Kidney (tissue), 13 donors: ENCODE measurements at regions not wholly inside any gene's neighbourhood (a gene's known extent, or its start where the extent isn't known, plus 50 kb on each side); places are given as distances from the start of the nearest gene placed in this dataset.
A peak's percentile ranks its signal among the peaks of the same experiment; 100 is the strongest.

Experiments used
- DNase-seq, 5 donors: peaks; one replicate each; pipeline ENCODE4 v3.0.0-alpha.2; 2013 to 2020
- FAIRE-seq: peaks from 2 replicates; lab custom pipeline; 2012; peaks lifted over from hg19 to GRCh38; lab: Jason Lieb, UNC
- H3K27ac ChIP-seq, 2 donors: one replicate each; pipeline ENCODE4 v1.7.0; 2013; ENCODE audit warnings: low read depth in 2 of 2, low read length in 2 of 2, inconsistent platforms in 1 of 2
- H3K27me3 ChIP-seq: one replicate; pipeline ENCODE4 v1.7.1; 2013; ENCODE audit warnings: low read length, inconsistent platforms; ENCODE audit not compliant: control insufficient read depth, insufficient read depth
- H3K36me3 ChIP-seq, 3 donors: one replicate each; pipeline versions ENCODE4 v1.7.0 to v1.7.1; 2013; ENCODE audit warnings: low read length in 3 of 3, control low read depth in 1 of 3, inconsistent platforms in 1 of 3; ENCODE audit not compliant: insufficient read depth in 3 of 3, control insufficient read depth in 2 of 3
- H3K4me1 ChIP-seq, 3 donors: one replicate each; pipeline versions ENCODE4 v1.7.0 to v1.7.1; 2013; ENCODE audit warnings: low read length in 3 of 3, inconsistent platforms in 1 of 3, low read depth in 1 of 3; ENCODE audit not compliant: control insufficient read depth in 2 of 3, insufficient read depth in 2 of 3
- H3K4me3 ChIP-seq, 3 donors: one replicate each; pipeline versions ENCODE4 v1.7.0 to v1.8.1; 2013; ENCODE audit warnings: low read length in 3 of 3, control low read depth in 1 of 3, inconsistent platforms in 1 of 3
- H3K9ac ChIP-seq, 3 donors: one replicate each; pipeline versions ENCODE4 v1.7.0 to v1.7.1; 2013; ENCODE audit warnings: low read length in 3 of 3, control low read depth in 1 of 3, inconsistent platforms in 1 of 3
- H3K9me3 ChIP-seq, 3 donors: one replicate each; pipeline versions ENCODE4 v1.7.0 to v1.7.1; 2013; ENCODE audit warnings: low read length in 3 of 3, control low read depth in 1 of 3, inconsistent platforms in 1 of 3; ENCODE audit not compliant: control insufficient read depth in 2 of 3, insufficient read depth in 1 of 3
- CTCF ChIP-seq: IDR thresholded peaks from 3 replicates; pipeline ENCODE4 v1.5.1; 2012; ENCODE audit warnings: mild to moderate bottlenecking, moderate library complexity, borderline replicate concordance; ENCODE audit not compliant: insufficient read depth; ENCODE audit errors: extremely low read depth
- intact Hi-C: fragments of 100-400 bp; cut with DNase I; formaldehyde crosslinking; loops from one replicate; pipeline ENCODE4 v1.11.1; 2022
- microRNA-seq: library from miRNA; unstranded; fragments of <30 nt; microRNA quantifications from one replicate; pipeline ENCODE4 v1.2.0, GENCODE V29; 2020
- donor health status: control.
- donor health status: control.
- donor health status: control.
- donor health status: control.
- donor health status: control.
- donor health status: DM: yes; HTN: yes; CAD: no.
- donor health status: Normal renal cell carcinoma (clear cell type).

GRCh38 chr4:65737672-65738071, 67.4 kb upstream of the EPHA5 start:
- intact Hi-C loops: no loop called here
- no peaks in the 10 kb centered on the region for H3K4me1 ChIP-seq
- no peak overlapping the region for H3K9ac ChIP-seq
- no peaks in the 10 kb centered on the region for H3K36me3 ChIP-seq
- no peak for FAIRE-seq
- H3K27ac ChIP-seq: no peak overlapping the region
- no peaks in the 10 kb centered on the region for H3K27me3 ChIP-seq
- TF ChIP-seq CTCF: no peak
- no peaks in the 10 kb centered on the region for H3K9me3 ChIP-seq
- no peak overlapping the region for H3K4me3 ChIP-seq
- DNase-seq: no peak

GRCh38 chr4:65724973-65725372, 54.7 kb upstream of the EPHA5 start:
- DNase-seq (no peak), FAIRE-seq (no peak)
- Histone ChIP-seq H3K9me3 (no peaks in the 10 kb centered on the region), H3K4me1 (no peaks in the 10 kb centered on the region), H3K4me3 (no peak overlapping the region), H3K27me3 (no peaks in the 10 kb centered on the region), H3K36me3 (no peaks in the 10 kb centered on the region), H3K9ac (no peak overlapping the region), H3K27ac (no peak overlapping the region)
- no peak for TF ChIP-seq CTCF
- intact Hi-C loops: no loop called here

Small RNA genes in the stretch of these regions (microRNA-seq; reads per million reads assigned to microRNA genes)
- gene MIR1269A: 31.8 reads per million, percentile 38 among the genes with 10 or more reads in this experiment
